OCI-LY7 (cell line): ENCODE measurements at regions not wholly inside any gene's neighbourhood (a gene's known extent, or its start where the extent isn't known, plus 50 kb on each side); places are given as distances from the start of the nearest gene placed in this dataset.

Experiments
- BruUV-seq: library from RNA; stranded (reverse); fragments of 400-500 nt; replicated peaks from 2 replicates; lab custom pipeline; 2021; lab: Mats Ljungman, UMichigan
- CTCF ChIA-PET: fragments of 300-600 bp; sonication (Branson Sonifier 250); formaldehyde crosslinking; loops from one replicate; lab custom pipeline; 2022; ENCODE audit warnings: antibody characterized with exemption; ENCODE audit not compliant: unreplicated experiment; lab: Charles Lee
- POLR2A ChIA-PET: fragments of 300-600 bp; sonication (Branson Sonifier 250); formaldehyde crosslinking; loops from one replicate; lab custom pipeline; 2022; ENCODE audit warnings: antibody characterized with exemption; lab: Charles Lee
- DNase-seq: peaks from one replicate; pipeline ENCODE4 v3.0.0-alpha.2; 2015; ENCODE audit warnings: low spot score
- H2AFZ ChIP-seq: fragments of 200-600 bp; sonication (generic), shearing (Covaris generic); 2 replicates; pipeline ENCODE4 v1.6.1; 2014; ENCODE audit warnings: mild to moderate bottlenecking, antibody characterized with exemption, low read length, moderate library complexity
- H3K27ac ChIP-seq: fragments of 200-600 bp; sonication (generic); 2 replicates; pipeline ENCODE4 v1.5.1; 2014; ENCODE audit warnings: mixed run types, low read depth, mild to moderate bottlenecking, moderate library complexity, low read length, inconsistent platforms; ENCODE audit not compliant: poor library complexity, severe bottlenecking
- H3K36me3 ChIP-seq: fragments of 200-600 bp; sonication (generic); 2 replicates; pipeline ENCODE4 v1.6.1; 2014; ENCODE audit warnings: mild to moderate bottlenecking, antibody characterized with exemption, low read length, moderate library complexity, mixed read lengths; ENCODE audit not compliant: insufficient read depth
- H3K4me1 ChIP-seq: fragments of 200-600 bp; sonication (generic); 2 replicates; pipeline ENCODE4 v1.5.1; 2014; ENCODE audit warnings: mild to moderate bottlenecking, low read length; ENCODE audit not compliant: insufficient read depth, poor library complexity, severe bottlenecking
- H3K4me2 ChIP-seq: fragments of 200-600 bp; sonication (generic); 2 replicates; pipeline ENCODE4 v1.6.1; 2014; ENCODE audit warnings: mild to moderate bottlenecking, low read length
- H3K4me3 ChIP-seq: fragments of 200-600 bp; sonication (generic); 2 replicates; pipeline ENCODE4 v1.5.1; 2014; ENCODE audit warnings: mild to moderate bottlenecking, low read depth, low read length; ENCODE audit not compliant: poor library complexity, severe bottlenecking
- H3K79me2 ChIP-seq: fragments of 200-600 bp; sonication (generic); 2 replicates; pipeline ENCODE4 v1.6.1; 2016; ENCODE audit warnings: low read depth, mild to moderate bottlenecking, low read length, moderate library complexity, mixed read lengths; ENCODE audit not compliant: insufficient read depth
- H3K9me2 ChIP-seq: fragments of 200-600 bp; sonication (generic); 2 replicates; pipeline ENCODE4 v1.6.1; 2016; ENCODE audit warnings: mild to moderate bottlenecking, low read length, mixed read lengths; ENCODE audit not compliant: insufficient read depth
- H3K9me3 ChIP-seq: fragments of 200-600 bp; sonication (generic); 2 replicates; pipeline ENCODE4 v1.6.1; 2014; ENCODE audit warnings: mild to moderate bottlenecking, mixed run types, low read length, mixed read lengths
- H4K20me1 ChIP-seq: fragments of 200-600 bp; sonication (generic); 2 replicates; pipeline ENCODE4 v1.6.1; 2014; ENCODE audit warnings: mild to moderate bottlenecking, antibody characterized with exemption, low read length, moderate library complexity, mixed read lengths; ENCODE audit not compliant: insufficient read depth
- EZH2phosphoT487 ChIP-seq: fragments of 200-600 bp; sonication (generic); IDR thresholded peaks from 2 replicates; pipeline ENCODE4 v1.6.1; 2018; ENCODE audit warnings: low read depth, borderline replicate concordance, mild to moderate bottlenecking, mixed run types, antibody characterized with exemption, low read length, moderate library complexity, mixed read lengths
- intact Hi-C: fragments of 100-400 bp; cut with micrococcal nuclease; formaldehyde crosslinking; loops from one replicate; pipeline ENCODE4 v1.10.0; 2022; ENCODE audit not compliant: unreplicated experiment
- TF ChIP-seq, protein P1 (sequence below): fragments of 200-600 bp; sonication (generic); conservative IDR thresholded peaks from 2 replicates; pipeline ENCODE4 v1.5.1; 2014; ENCODE audit warnings: mild to moderate bottlenecking, antibody characterized with exemption, low read length, moderate library complexity, mixed read lengths

- no peak for DNase-seq
- ChIA-PET CTCF (no interaction called here), POLR2A (no interaction called here)
- H3K36me3 ChIP-seq, result no peaks in the 10 kb centered on the region
- TF ChIP-seq, protein P1, sequence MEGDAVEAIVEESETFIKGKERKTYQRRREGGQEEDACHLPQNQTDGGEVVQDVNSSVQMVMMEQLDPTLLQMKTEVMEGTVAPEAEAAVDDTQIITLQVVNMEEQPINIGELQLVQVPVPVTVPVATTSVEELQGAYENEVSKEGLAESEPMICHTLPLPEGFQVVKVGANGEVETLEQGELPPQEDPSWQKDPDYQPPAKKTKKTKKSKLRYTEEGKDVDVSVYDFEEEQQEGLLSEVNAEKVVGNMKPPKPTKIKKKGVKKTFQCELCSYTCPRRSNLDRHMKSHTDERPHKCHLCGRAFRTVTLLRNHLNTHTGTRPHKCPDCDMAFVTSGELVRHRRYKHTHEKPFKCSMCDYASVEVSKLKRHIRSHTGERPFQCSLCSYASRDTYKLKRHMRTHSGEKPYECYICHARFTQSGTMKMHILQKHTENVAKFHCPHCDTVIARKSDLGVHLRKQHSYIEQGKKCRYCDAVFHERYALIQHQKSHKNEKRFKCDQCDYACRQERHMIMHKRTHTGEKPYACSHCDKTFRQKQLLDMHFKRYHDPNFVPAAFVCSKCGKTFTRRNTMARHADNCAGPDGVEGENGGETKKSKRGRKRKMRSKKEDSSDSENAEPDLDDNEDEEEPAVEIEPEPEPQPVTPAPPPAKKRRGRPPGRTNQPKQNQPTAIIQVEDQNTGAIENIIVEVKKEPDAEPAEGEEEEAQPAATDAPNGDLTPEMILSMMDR, result no peak
- no peak for TF ChIP-seq EZH2phosphoT487
- H3K79me2 ChIP-seq, result no peaks in the 10 kb centered on the region
- no TSS peak for BruUV-seq
- no peak overlapping the region for H2AFZ ChIP-seq
- H3K27ac ChIP-seq, result no peak overlapping the region
- H3K4me3 ChIP-seq, result no peak overlapping the region
- no peaks in the 10 kb centered on the region for H3K9me2 ChIP-seq
- no peaks in the 10 kb centered on the region for H3K9me3 ChIP-seq
- H3K4me2 ChIP-seq, result no peak overlapping the region
- H4K20me1 ChIP-seq, result no peaks in the 10 kb centered on the region
- H3K4me1 ChIP-seq, result no peaks in the 10 kb centered on the region
- intact Hi-C loops, result no loop called here
Measured at GRCh38 chrY:8594657-8595056, 742.6 kb upstream of the TSPY4 start.

DNA sequence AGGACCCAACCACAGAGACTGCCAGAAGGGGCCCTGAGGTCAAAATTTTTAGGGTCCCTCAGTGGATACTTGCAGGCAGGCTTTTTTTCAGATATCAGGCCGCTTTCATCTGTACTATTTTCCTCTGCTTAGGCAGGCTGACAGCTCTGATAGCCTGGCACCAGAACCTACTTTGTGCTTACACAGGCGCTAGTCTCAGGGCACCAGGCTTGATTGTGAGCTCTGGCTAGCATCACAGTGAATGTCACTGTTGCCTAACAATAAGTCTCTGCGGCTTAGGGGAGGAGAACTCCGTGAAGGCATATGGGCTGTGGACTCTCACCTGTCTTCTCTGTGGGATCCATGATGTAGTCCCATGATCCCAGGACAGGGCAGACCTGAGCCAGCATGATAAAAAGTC is 738.1 kb upstream of the TSPY4 start:
- intact Hi-C loops, result no loop called here

DNA sequence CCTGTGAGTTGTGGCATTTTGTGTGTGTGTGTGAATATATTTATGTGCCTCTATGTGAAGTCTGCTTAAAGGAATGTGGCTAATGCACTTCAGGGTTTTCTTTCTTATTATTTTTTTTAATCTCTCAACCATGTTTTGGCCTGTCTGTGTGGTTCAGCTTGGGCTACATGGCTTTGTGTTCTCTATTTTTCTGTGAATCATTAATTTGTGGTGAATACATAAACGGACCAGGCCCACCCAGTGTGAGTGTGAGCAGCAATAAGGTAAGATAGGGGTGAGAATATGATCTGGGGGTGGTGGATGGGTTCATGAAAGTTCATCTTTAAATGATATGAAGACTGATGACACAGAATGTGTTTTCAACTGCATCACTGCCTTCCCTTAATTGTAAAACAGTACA is 726.6 kb upstream of the TSPY4 start:
- H3K4me3 ChIP-seq, result no peak overlapping the region
- H3K4me2 ChIP-seq, result no peak overlapping the region
- TF ChIP-seq, protein P1, result no peak
- TF ChIP-seq EZH2phosphoT487, result no peak
- H3K9me3 ChIP-seq, result no peaks in the 10 kb centered on the region
- POLR2A ChIA-PET, result interaction anchor here (0.7 kb wide), 1 partner anchor 36 kb away, joined by 3 read pairs; no protein-coding TSS in a partner anchor
- H4K20me1 ChIP-seq, result no peaks in the 10 kb centered on the region
- no peaks in the 10 kb centered on the region for H3K79me2 ChIP-seq
- DNase-seq, result no peak
- CTCF ChIA-PET, result no interaction called here
- no TSS peak for BruUV-seq
- no peak overlapping the region for H3K27ac ChIP-seq
- H3K36me3 ChIP-seq, result no peaks in the 10 kb centered on the region
- no peak overlapping the region for H2AFZ ChIP-seq
- H3K4me1 ChIP-seq, result no peaks in the 10 kb centered on the region
- H3K9me2 ChIP-seq, result no peaks in the 10 kb centered on the region
- intact Hi-C loops, result no loop called here

More for the DNA sequence above, 738.1 kb upstream of the TSPY4 start:
- ChIA-PET POLR2A (no interaction called here), CTCF (no interaction called here)
- Histone ChIP-seq H3K4me2 (no peak overlapping the region), H4K20me1 (no peaks in the 10 kb centered on the region), H3K4me1 (no peaks in the 10 kb centered on the region), H3K9me3 (no peaks in the 10 kb centered on the region), H3K79me2 (no peaks in the 10 kb centered on the region), H3K9me2 (no peaks in the 10 kb centered on the region), H3K4me3 (no peak overlapping the region), H3K27ac (no peak overlapping the region), H2AFZ (no peak overlapping the region), H3K36me3 (no peaks in the 10 kb centered on the region)
- no TSS peak for BruUV-seq
- no peak for TF ChIP-seq EZH2phosphoT487
- TF ChIP-seq, protein P1, result no peak
- DNase-seq, result no peak
